Spleen (tissue), 11 donors: ENCODE measurements at regions not wholly inside any gene's neighbourhood (a gene's known extent, or its start where the extent isn't known, plus 50 kb on each side); places are given as distances from the start of the nearest gene placed in this dataset.
A peak's percentile ranks its signal among the peaks of the same experiment; 100 is the strongest.

ENCODE experiments used
- DNase-seq: peaks from one replicate; pipeline ENCODE4 v3.0.0-alpha.2; 2020
- H3K27ac ChIP-seq, 8 donors: fragments of 200-600 bp; sonication (generic) in 7 of 8; 1 replicate in 4 of 8; 2 replicates in 4 of 8; pipeline versions ENCODE4 v1.5.0 to v1.8.0; 2016 to 2021; ENCODE audit warnings: inconsistent platforms in 4 of 8, mild to moderate bottlenecking in 4 of 8, moderate library complexity in 1 of 8
- H3K27me3 ChIP-seq, 7 donors: fragments of 200-600 bp; sonication (generic) in 6 of 7; replicated peaks in 1 of 7; 1 replicate in 4 of 7; 2 replicates in 3 of 7; pipeline versions ENCODE4 v1.5.0 to v1.8.0; 2016 to 2021; ENCODE audit warnings: inconsistent platforms in 3 of 7, mild to moderate bottlenecking in 1 of 7
- H3K36me3 ChIP-seq, 6 donors: fragments of 200-600 bp; sonication (generic) in 5 of 6; 1 replicate in 4 of 6; 2 replicates in 2 of 6; pipeline versions ENCODE4 v1.5.0 to v1.8.0; 2016 to 2021; ENCODE audit warnings: inconsistent platforms in 2 of 6
- H3K4me1 ChIP-seq, 6 donors: fragments of 200-600 bp; sonication (generic) in 5 of 6; 1 replicate in 3 of 6; 2 replicates in 3 of 6; pipeline versions ENCODE4 v1.5.0 to v1.8.0; 2016 to 2021; ENCODE audit warnings: inconsistent platforms in 3 of 6
- H3K4me3 ChIP-seq, 8 donors: fragments of 200-600 bp; sonication (generic) in 7 of 8; 1 replicate in 4 of 8; 2 replicates in 4 of 8; pipeline versions ENCODE4 v1.5.0 to v1.8.0; 2016 to 2021; ENCODE audit warnings: inconsistent platforms in 4 of 8, mild to moderate bottlenecking in 4 of 8, moderate library complexity in 2 of 8
- H3K9me3 ChIP-seq, 8 donors: fragments of 200-600 bp; sonication (generic) in 7 of 8; 1 replicate in 4 of 8; 2 replicates in 4 of 8; pipeline versions ENCODE4 v1.5.0 to v1.8.0; 2016 to 2021; ENCODE audit warnings: inconsistent platforms in 4 of 8
- CTCF ChIP-seq, 11 experiments: fragments of 200-600 bp in 7 of 11; fragments of 450-650 bp in 4 of 11; sonication (generic) in 4 of 11; IDR thresholded peaks in 8 of 11; conservative IDR thresholded peaks in 3 of 11; 1 replicate in 7 of 11; 2 replicates in 4 of 11; pipeline versions ENCODE4 v1.4.0 to v1.8.0; 2016 to 2021; ENCODE audit warnings: antibody characterized with exemption in 11 of 11, inconsistent platforms in 4 of 11, mild to moderate bottlenecking in 1 of 11
- POLR2A ChIP-seq, 3 donors: fragments of 450-650 bp; IDR thresholded peaks; one replicate each; pipeline ENCODE4 v1.5.1; 2017; ENCODE audit warnings: antibody characterized with exemption in 3 of 3, mild to moderate bottlenecking in 1 of 3
- POLR2AphosphoS5 ChIP-seq, 3 donors: sonication (generic); formaldehyde crosslinking; IDR thresholded peaks; one replicate each; pipeline ENCODE4 v1.5.1; 2017; ENCODE audit warnings: antibody characterized with exemption in 3 of 3
- WGBS, 5 donors: extraction: QIAGEN DNeasy Blood & Tissue Kit in 3 of 5; methylation state at CpG; one replicate each; pipeline versions ENCODE4 v1.1.5 to v1.1.7; 2013 to 2018; 5-methylcytosine and 5-hydroxymethylcytosine counted together
- intact Hi-C: fragments of 100-400 bp; cut with DNase I; formaldehyde crosslinking; loops from one replicate; pipeline ENCODE4 v1.15.0; 2023; ENCODE audit warnings: low total_unique reads
- donor health status: healthy with polysubstance abuse.
- donor health status: DM: no; HTN: no; CAD: no; lungs with moderate emphysema.
- donor health status: DM: no; HTN: no; CAD: no.
- donor health status: Bipolar disorder and iron deficiency.
- donor health status: healthy.
- donor health status: DM: no; HTN: no; CAD: no.
- donor health status: DM: yes; HTN: yes; CAD: no.

DNA sequence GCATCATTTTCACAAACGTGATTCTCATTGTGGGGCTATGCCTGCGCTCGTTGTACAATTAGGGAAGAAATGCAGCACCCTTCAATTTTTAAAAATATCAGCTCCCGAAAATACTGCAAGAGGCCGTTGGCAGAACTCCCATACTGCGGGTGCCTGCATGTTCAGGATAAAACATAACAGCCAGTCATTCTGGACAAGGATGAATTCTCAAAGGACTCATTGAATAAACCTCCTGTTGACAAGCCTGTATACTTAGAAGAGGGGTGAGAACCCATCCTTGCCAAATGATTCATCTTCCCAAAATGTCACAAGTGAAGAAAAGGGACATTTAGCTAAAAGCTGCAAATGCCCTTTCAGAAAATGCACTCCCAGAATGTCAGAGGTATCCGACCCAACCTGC lies 141.9 kb downstream of the CSNK2A3 start:
- no peaks in the 10 kb centered on the region for H3K36me3 ChIP-seq
- H3K27me3 ChIP-seq, result peaks cover 0 to 6% (median 0%) of the 10 kb centered on the region in 7 donors
- H3K27ac ChIP-seq, result peak overlapping the region in 1 of 8 donors; percentile 25
- no peak for DNase-seq
- H3K4me1 ChIP-seq, result peaks cover 0 to 11% (median 0%) of the 10 kb centered on the region in 6 donors
- H3K9me3 ChIP-seq, result no peaks in the 10 kb centered on the region
- no peak overlapping the region for H3K4me3 ChIP-seq
- 72 to 82% (median 78%) methylated on average over 7 of the region's 7 CpGs for WGBS, 5 donors
- TF ChIP-seq POLR2A (IDR thresholded peaks at IDR 0.05) (no peak), CTCF (IDR thresholded peaks at IDR 0.05 in 8 of 11, conservative IDR thresholded peaks at IDR 0.05 in 3 of 11) (no peak), POLR2AphosphoS5 (IDR thresholded peaks at IDR 0.05) (no peak)
- intact Hi-C loops, result no loop called here

- 65 to 97% (median 95%) methylated on average over 3 of the region's 3 CpGs for WGBS, 5 donors
- no peaks in the 10 kb centered on the region for H3K9me3 ChIP-seq
- peaks cover 0 to 11% (median 0%) of the 10 kb centered on the region in 6 donors for H3K4me1 ChIP-seq
- DNase-seq, result no peak
- no peak for TF ChIP-seq POLR2AphosphoS5 (IDR thresholded peaks at IDR 0.05)
- no peak for TF ChIP-seq POLR2A (IDR thresholded peaks at IDR 0.05)
- no peak for TF ChIP-seq CTCF (IDR thresholded peaks at IDR 0.05 in 8 of 11, conservative IDR thresholded peaks at IDR 0.05 in 3 of 11)
- H3K36me3 ChIP-seq, result no peaks in the 10 kb centered on the region
- H3K4me3 ChIP-seq, result no peak overlapping the region
- intact Hi-C loops, result no loop called here
- peaks cover 0 to 7% (median 0%) of the 10 kb centered on the region in 7 donors for H3K27me3 ChIP-seq
- no peak overlapping the region for H3K27ac ChIP-seq
Observed at GRCh38 chr11:11210446-11210845, 142.6 kb downstream of the CSNK2A3 start.

DNA sequence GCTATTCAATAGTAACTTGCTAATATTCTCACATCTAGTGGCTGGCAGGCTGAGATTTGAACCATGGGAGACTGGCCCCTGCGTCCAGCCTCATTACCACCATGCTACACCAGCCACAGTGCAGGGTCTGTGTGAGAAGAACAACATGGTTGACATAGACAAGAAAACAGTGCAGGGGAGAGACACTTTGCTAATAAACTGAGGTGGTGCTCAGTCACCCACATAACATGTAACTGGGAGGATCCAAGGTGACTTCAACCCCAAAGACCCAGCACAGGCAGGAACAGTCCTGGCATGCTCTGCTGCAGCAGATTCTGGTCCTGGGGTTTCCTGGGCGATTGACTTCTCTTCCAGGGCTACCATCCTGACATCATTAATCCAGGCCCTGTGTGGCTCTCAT lies 143.1 kb downstream of the CSNK2A3 start:
- Histone ChIP-seq H3K9me3 (no peaks in the 10 kb centered on the region), H3K4me3 (no peak overlapping the region), H3K36me3 (no peaks in the 10 kb centered on the region), H3K27me3 (peaks cover 0 to 7% (median 0%) of the 10 kb centered on the region in 7 donors), H3K27ac (no peak overlapping the region), H3K4me1 (peaks cover 0 to 9% (median 0%) of the 10 kb centered on the region in 6 donors)
- no peak for DNase-seq
- WGBS, 5 donors, result 73 to 94% (median 91%) methylated on average over 2 of the region's 2 CpGs
- intact Hi-C loops, result no loop called here
- TF ChIP-seq POLR2AphosphoS5 (IDR thresholded peaks at IDR 0.05), result no peak
- TF ChIP-seq POLR2A (IDR thresholded peaks at IDR 0.05), result no peak
- TF ChIP-seq CTCF (IDR thresholded peaks at IDR 0.05 in 8 of 11, conservative IDR thresholded peaks at IDR 0.05 in 3 of 11), result no peak

DNA sequence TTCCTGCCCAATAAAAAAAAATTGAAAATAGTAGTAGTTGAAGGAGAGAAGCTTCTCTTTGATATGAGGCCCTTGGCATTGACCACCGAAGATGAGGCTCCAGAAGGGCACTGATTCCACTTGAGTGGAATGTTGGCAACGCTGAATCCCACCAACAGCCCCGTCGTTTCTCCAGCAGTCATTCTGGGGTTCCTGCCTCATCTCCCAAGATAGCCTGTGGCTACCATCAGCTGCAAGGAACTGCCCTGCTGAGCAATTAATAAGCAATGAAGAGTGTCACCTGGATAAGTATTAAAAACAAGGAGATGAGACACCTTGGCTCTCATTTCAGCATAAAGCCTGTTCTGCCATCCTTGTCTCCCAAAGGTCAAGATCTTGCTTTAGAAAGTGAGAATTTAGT lies 144.1 kb downstream of the CSNK2A3 start:
- no peaks in the 10 kb centered on the region for H3K9me3 ChIP-seq
- no peak overlapping the region for H3K4me3 ChIP-seq
- TF ChIP-seq CTCF (IDR thresholded peaks at IDR 0.05 in 8 of 11, conservative IDR thresholded peaks at IDR 0.05 in 3 of 11) (no peak), POLR2A (IDR thresholded peaks at IDR 0.05) (no peak), POLR2AphosphoS5 (IDR thresholded peaks at IDR 0.05) (no peak)
- peaks cover 0 to 3% (median 0%) of the 10 kb centered on the region in 6 donors for H3K4me1 ChIP-seq
- intact Hi-C loops, result no loop called here
- WGBS, 5 donors, result 78 to 95% (median 88%) methylated on average over 4 of the region's 4 CpGs
- no peak for DNase-seq
- H3K27me3 ChIP-seq, result peaks cover 0 to 11% (median 0%) of the 10 kb centered on the region in 7 donors
- H3K36me3 ChIP-seq, result no peaks in the 10 kb centered on the region
- no peak overlapping the region for H3K27ac ChIP-seq
